BE2C (cell line): ENCODE measurements at regions not wholly inside any gene's neighbourhood (a gene's known extent, or its start where the extent isn't known, plus 50 kb on each side); places are given as distances from the start of the nearest gene placed in this dataset.
A peak's percentile ranks its signal among the peaks of the same experiment; 100 is the strongest.
"Not testable (repeated sequence)": the region's sequence is repeated elsewhere in the genome, so short reads cannot be mapped to it uniquely, and the experiment has no call there.

Experiments used
- DNase-seq: peaks from one replicate; pipeline ENCODE4 v3.0.0-alpha.2; 2020
- H3K27me3 ChIP-seq: fragments of 250-450 bp; sonication (Bioruptor Pico); 2 replicates; pipeline ENCODE4 v1.5.1; 2020; ENCODE audit warnings: mild to moderate bottlenecking
- H3K36me3 ChIP-seq: fragments of 250-450 bp; sonication (Bioruptor Pico); 2 replicates; pipeline ENCODE4 v1.5.1; 2020; ENCODE audit warnings: mild to moderate bottlenecking
- H3K4me1 ChIP-seq: fragments of 250-450 bp; sonication (Bioruptor Pico); 2 replicates; pipeline ENCODE4 v1.5.1; 2020
- H3K4me3 ChIP-seq: 2 replicates; pipeline ENCODE4 v1.5.1; 2011; ENCODE audit warnings: low read depth, low read length
- H3K9me3 ChIP-seq: fragments of 250-450 bp; sonication (Bioruptor Pico); 2 replicates; pipeline ENCODE4 v1.5.1; 2020
- TF ChIP-seq, protein P1 (sequence below): IDR thresholded peaks from 2 replicates; pipeline ENCODE4 v1.5.1; 2012; ENCODE audit warnings: mild to moderate bottlenecking, low read depth, low read length

DNA sequence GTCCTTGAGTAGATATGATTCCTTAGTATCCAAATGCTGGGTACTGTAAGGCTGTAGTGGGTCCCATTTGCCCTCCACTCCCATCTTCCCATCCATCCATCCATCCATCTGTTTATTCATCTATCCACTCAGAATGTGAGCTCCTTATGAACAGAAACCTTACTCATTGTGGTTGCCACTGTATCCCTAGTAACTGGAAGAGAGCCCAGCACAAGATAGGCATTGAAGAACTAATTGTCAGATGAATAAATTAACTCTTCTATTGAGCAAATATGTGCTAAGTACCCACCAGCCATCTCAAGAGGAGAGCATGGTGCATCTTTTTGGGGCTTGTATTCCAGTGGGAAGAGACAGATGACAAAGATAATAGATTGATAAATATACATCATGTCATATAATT, 86.4 kb upstream of the SEZ6L start:
- TF ChIP-seq, protein P1, sequence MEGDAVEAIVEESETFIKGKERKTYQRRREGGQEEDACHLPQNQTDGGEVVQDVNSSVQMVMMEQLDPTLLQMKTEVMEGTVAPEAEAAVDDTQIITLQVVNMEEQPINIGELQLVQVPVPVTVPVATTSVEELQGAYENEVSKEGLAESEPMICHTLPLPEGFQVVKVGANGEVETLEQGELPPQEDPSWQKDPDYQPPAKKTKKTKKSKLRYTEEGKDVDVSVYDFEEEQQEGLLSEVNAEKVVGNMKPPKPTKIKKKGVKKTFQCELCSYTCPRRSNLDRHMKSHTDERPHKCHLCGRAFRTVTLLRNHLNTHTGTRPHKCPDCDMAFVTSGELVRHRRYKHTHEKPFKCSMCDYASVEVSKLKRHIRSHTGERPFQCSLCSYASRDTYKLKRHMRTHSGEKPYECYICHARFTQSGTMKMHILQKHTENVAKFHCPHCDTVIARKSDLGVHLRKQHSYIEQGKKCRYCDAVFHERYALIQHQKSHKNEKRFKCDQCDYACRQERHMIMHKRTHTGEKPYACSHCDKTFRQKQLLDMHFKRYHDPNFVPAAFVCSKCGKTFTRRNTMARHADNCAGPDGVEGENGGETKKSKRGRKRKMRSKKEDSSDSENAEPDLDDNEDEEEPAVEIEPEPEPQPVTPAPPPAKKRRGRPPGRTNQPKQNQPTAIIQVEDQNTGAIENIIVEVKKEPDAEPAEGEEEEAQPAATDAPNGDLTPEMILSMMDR: no peak
- Histone ChIP-seq H3K4me1 (no peaks in the 10 kb centered on the region), H3K36me3 (no peaks in the 10 kb centered on the region), H3K9me3 (no peaks in the 10 kb centered on the region), H3K27me3 (peaks cover 22% of the 10 kb centered on the region), H3K4me3 (no peak overlapping the region)
- DNase-seq: no peak

DNA sequence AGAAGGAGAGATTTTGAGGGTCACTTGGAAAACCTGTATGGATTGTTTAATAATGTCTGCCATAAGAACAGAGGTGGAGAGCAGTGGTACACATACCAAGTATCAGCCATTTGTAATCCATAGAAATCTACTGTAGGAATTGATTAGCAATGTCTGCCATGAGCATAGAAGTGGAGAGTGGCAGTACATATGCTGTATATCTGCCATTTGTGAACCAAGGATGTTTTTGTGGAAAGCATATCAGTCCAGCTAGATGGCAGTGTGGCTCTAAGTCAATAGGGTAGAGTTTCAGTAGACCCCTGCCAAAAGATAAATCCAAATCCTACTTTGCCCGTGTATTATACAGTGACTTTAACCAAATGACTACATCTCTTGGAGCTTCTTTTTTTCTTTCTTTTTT, 82.9 kb upstream of the SEZ6L start:
- H3K27me3 ChIP-seq: peaks cover 25% of the 10 kb centered on the region
- TF ChIP-seq, protein P1: peak; percentile 52
- DNase-seq: no peak
- no peaks in the 10 kb centered on the region for H3K36me3 ChIP-seq
- no peaks in the 10 kb centered on the region for H3K9me3 ChIP-seq
- no peak overlapping the region for H3K4me3 ChIP-seq
- no peaks in the 10 kb centered on the region for H3K4me1 ChIP-seq

DNA sequence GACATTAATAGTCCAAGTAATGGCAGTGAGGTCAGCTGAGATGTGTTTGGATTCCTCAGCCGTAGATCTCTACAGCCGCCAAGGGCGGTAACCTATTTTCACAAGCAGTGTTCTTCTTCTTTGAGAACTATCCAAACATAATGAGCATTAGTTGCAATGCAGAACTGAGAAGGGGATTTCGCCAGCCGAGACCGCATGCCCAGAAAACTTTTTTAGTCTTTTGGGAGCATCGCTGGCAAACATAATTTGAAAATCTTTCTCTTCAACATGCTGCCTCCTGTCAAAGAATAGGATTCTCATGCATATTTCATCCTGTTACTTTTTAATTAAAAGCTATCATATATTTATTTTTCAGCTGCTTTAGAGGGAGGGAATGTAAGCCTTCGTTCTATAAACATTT, 81.4 kb upstream of the SEZ6L start:
- Histone ChIP-seq H3K27me3 (peaks cover 25% of the 10 kb centered on the region), H3K4me3 (no peak overlapping the region), H3K36me3 (no peaks in the 10 kb centered on the region), H3K4me1 (no peaks in the 10 kb centered on the region), H3K9me3 (no peaks in the 10 kb centered on the region)
- no peak for DNase-seq
- TF ChIP-seq, protein P1: no peak

DNA sequence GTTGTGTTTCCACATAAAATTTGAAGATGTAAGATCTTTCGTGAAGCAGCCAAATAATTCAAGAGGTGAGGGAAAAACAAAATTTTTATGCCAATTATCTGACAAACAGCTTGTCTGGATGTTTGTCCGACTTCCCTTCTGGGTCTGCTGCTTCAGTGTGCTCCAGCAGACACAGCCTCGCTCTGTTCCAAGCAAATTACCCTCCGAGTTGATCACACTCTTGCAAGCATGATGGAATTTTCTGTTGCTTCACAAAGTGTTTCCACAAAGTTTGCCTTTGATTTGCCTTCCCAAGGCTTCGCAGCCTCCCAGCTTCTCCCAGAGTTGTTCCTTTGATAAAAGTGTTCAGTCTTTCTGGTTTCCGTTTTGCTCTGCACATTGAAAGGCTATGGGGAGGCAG, 78.4 kb upstream of the SEZ6L start:
- H3K36me3 ChIP-seq: no peaks in the 10 kb centered on the region
- TF ChIP-seq, protein P1: no peak
- H3K27me3 ChIP-seq: peaks cover 13% of the 10 kb centered on the region
- no peaks in the 10 kb centered on the region for H3K4me1 ChIP-seq
- DNase-seq: no peak
- no peak overlapping the region for H3K4me3 ChIP-seq
- no peaks in the 10 kb centered on the region for H3K9me3 ChIP-seq

- H3K4me3 ChIP-seq, H3K9me3 ChIP-seq, H3K36me3 ChIP-seq, H3K4me1 ChIP-seq, H3K27me3 ChIP-seq, DNase-seq: not testable (repeated sequence)
These were observed 74.8 kb upstream of the SEZ6L start for GRCh38 chr22:26094497-26094896.

DNA sequence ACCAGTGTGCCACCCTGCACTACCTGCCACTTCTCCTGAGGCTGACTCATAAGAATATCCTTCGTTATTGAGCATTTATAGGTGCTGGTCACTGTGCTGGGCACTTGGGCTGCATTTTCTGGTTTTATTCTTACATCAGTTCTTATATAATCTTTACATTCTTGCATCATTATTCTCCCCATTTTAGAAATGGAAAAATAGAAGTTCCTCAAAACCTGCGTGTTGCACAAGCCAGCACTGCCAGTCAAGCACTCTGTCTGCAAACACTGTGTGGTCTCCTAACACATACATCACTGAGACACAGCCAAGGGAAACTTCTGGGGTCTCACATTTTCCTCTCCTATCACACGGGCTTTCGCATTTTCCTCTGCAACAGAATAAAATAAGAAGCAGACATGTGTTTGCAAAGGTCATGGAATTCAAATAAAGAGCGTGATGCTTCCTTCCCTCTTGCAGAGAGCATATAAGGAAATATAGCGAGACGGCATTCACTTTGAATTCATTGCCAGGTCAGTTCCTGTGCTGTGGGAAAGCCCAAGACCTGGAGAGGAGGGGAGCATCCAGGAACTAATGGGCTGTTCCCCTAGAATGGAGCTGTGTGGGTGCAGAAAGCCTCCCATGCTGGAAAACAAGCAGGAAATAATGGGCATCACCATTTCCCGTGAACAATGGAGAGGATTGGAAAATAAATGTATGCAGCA, 73.9 kb upstream of the SEZ6L start:
- H3K27me3 ChIP-seq: peaks cover 7% of the 10 kb centered on the region
- H3K36me3 ChIP-seq: no peaks in the 10 kb centered on the region
- no peak for DNase-seq
- no peak overlapping the region for H3K4me3 ChIP-seq
- H3K4me1 ChIP-seq: no peaks in the 10 kb centered on the region
- no peaks in the 10 kb centered on the region for H3K9me3 ChIP-seq
- TF ChIP-seq, protein P1: no peak
